Mesothelial cell of epicardium (in vitro differentiated cells): ENCODE measurements at regions not wholly inside any gene's neighbourhood (a gene's known extent, or its start where the extent isn't known, plus 50 kb on each side); places are given as distances from the start of the nearest gene placed in this dataset.

Source experiments
- DNase-seq, 2 experiments: peaks; one replicate each; pipeline ENCODE4 v3.0.0; 2021; ENCODE audit warnings: low spot score in 2 of 2; ENCODE audit not compliant: unreplicated experiment in 2 of 2
- H3K27ac Mint-ChIP-seq: 2 replicates; pipeline ENCODE4 v1.8.0; 2021; ENCODE audit warnings: mixed read lengths
- H3K27me3 Mint-ChIP-seq: 2 replicates; pipeline ENCODE4 v1.8.0; 2021; ENCODE audit warnings: low read depth, mixed read lengths
- H3K36me3 Mint-ChIP-seq: 2 replicates; pipeline ENCODE4 v1.8.0; 2021; ENCODE audit warnings: mixed read lengths
- H3K4me1 Mint-ChIP-seq: 2 replicates; pipeline ENCODE4 v1.8.0; 2021; ENCODE audit warnings: mixed read lengths
- H3K4me3 Mint-ChIP-seq: 2 replicates; pipeline ENCODE4 v1.8.0; 2021; ENCODE audit warnings: mild to moderate bottlenecking, moderate library complexity, mixed read lengths
- H3K9me3 Mint-ChIP-seq: 2 replicates; pipeline ENCODE4 v1.8.0; 2021; ENCODE audit warnings: mixed read lengths
- CTCF ChIP-seq: fragments of 200-600 bp; sonication (generic); IDR thresholded peaks from one replicate; pipeline ENCODE4 v1.5.0; 2021; ENCODE audit warnings: antibody characterized with exemption; ENCODE audit not compliant: unreplicated experiment

DNA sequence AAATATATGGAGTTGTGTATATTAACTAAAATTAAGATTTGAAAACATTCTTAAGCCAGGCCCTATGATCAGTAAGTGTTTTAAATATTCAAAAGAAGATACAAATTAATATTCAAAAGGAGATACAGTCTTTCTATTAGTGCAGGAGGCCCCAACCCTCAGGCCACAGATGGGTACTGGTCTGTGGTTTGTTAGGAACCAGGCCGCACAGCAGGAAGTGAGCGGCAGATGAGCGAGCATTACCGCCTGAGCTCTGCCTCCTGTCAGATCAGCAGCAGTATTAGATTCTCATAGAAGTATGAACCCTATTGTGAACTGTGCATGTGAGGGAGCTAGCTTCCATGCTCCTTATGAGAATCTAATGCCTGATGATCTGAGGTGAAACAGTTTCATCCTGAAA is 232.9 kb downstream of the FOXO1 start:
- peaks cover 9% of the 10 kb centered on the region for H3K4me1 Mint-ChIP-seq
- no peak for DNase-seq
- TF ChIP-seq CTCF = no peak
- H3K27me3 Mint-ChIP-seq = no peaks in the 10 kb centered on the region
- no peak overlapping the region for H3K27ac Mint-ChIP-seq
- no peaks in the 10 kb centered on the region for H3K9me3 Mint-ChIP-seq
- H3K4me3 Mint-ChIP-seq = no peak overlapping the region
- no peaks in the 10 kb centered on the region for H3K36me3 Mint-ChIP-seq

DNA sequence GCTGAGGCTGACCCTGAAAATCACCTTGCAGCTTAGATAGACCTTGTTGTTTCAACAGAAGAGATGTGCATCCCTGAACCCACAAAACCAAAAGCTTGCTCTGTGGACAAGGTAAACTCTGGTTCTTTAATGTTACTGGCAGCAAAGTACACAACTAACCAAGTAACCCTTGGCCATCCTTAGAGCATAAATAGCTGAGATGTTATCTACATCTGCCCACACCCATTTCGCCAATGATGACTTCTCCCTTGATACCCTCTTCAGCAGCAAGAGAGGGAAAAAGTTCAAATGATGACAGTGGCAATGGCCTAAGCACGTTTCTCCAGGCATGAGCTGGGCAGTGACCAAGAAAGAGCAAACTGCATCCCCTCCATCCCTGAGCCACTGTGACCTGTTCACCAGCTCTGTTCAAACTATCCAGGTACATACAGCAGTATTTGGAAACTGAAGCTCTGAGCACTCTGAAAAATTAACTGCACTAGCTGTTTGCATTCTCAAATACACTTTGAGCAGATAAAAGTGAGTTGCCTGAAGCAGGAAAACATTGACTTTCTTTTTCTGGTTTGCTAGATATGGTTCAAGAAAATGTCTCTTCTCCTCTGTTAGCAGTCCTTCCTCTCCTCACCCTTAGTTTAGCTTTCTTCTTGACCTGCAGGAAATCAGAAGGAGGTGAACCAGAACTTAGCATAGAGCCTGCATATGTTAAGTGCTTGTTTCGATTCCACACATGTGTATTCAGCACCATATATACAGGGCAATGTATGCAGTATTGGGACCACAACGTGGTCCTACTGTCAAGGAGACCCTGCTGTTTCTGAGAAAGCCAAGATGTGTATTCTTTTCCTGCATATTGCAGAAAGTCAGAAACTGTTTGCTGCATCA is 231.7 kb downstream of the FOXO1 start:
- no peaks in the 10 kb centered on the region for H3K36me3 Mint-ChIP-seq
- peaks cover 19% of the 10 kb centered on the region for H3K4me1 Mint-ChIP-seq
- H3K9me3 Mint-ChIP-seq = no peaks in the 10 kb centered on the region
- H3K27me3 Mint-ChIP-seq = no peaks in the 10 kb centered on the region
- no peak overlapping the region for H3K4me3 Mint-ChIP-seq
- TF ChIP-seq CTCF = no peak
- DNase-seq = no peak
- no peak overlapping the region for H3K27ac Mint-ChIP-seq

DNA sequence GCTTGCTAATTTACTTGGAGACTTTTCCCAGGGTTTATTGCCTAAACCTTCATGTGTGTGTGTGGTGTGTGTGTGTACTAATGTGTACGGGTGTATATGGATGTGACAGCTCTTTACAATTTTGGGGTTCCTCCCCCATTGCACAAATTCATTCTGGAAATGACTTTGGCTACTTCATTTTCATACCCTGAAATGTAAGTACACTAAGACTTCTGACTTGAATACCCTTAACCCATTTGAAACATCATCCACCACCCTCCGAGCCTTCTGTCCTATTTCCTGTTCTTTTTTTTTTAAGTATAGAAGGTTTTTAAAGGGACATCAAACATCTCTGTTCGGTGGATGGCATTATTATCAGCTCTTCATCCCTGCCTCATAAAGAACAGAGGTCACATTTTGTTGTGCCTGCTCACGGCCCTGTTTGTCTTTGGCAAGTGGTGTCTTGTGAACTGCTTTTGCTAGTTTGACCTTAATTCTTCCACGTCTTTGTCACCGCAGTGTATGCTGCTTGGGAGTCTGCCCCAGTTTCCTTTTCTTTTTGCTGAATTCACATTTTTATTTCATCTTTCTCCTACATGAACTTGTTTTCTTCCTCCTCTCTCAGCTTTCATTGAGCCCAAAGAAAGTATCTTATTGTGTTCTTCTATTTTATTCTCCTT is 228.3 kb downstream of the FOXO1 start:
- Mint-ChIP-seq H3K4me3 (no peak overlapping the region), H3K9me3 (no peaks in the 10 kb centered on the region), H3K36me3 (no peaks in the 10 kb centered on the region), H3K27ac (peak overlapping the region; percentile 39), H3K4me1 (peaks cover 39% of the 10 kb centered on the region), H3K27me3 (no peaks in the 10 kb centered on the region)
- no peak for DNase-seq
- TF ChIP-seq CTCF = no peak

GRCh38 chr13:40438999-40439797 is 227.2 kb downstream of the FOXO1 start:
- no peaks in the 10 kb centered on the region for H3K9me3 Mint-ChIP-seq
- no peak for TF ChIP-seq CTCF
- no peak for DNase-seq
- peak overlapping the region; percentile 21 for H3K4me3 Mint-ChIP-seq
- H3K27me3 Mint-ChIP-seq = no peaks in the 10 kb centered on the region
- H3K27ac Mint-ChIP-seq = peak overlapping the region; percentile 43
- H3K4me1 Mint-ChIP-seq = peaks cover 49% of the 10 kb centered on the region
- no peaks in the 10 kb centered on the region for H3K36me3 Mint-ChIP-seq

DNA sequence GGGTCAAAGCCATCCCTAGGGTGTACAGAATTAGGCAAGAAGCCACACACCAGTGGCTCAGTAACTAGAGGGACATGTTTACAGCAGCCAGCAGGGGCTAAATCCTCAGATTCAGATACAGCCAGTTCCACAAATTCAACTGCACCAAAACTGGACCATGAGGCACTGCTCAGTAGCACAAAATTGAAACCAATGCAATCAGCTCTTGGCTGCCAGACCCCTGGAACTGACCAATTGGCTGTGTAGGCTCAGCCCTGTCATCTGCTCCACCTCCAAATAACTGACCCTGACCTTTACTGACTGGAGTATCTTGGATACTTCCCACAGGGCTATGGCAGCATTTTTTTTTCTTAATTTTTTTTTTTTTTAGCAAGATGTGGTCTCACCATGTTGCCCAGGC is 226.5 kb downstream of the FOXO1 start:
- no peaks in the 10 kb centered on the region for H3K9me3 Mint-ChIP-seq
- H3K27me3 Mint-ChIP-seq = no peaks in the 10 kb centered on the region
- H3K27ac Mint-ChIP-seq = no peak overlapping the region
- no peak for DNase-seq
- no peak for TF ChIP-seq CTCF
- peaks cover 55% of the 10 kb centered on the region for H3K4me1 Mint-ChIP-seq
- H3K4me3 Mint-ChIP-seq = no peak overlapping the region
- no peaks in the 10 kb centered on the region for H3K36me3 Mint-ChIP-seq
